ENCODE measurements at regions not wholly inside any gene's neighbourhood (a gene's known extent, or its start where the extent isn't known, plus 50 kb on each side); places are given as distances from the start of the nearest gene placed in this dataset.

DNA sequence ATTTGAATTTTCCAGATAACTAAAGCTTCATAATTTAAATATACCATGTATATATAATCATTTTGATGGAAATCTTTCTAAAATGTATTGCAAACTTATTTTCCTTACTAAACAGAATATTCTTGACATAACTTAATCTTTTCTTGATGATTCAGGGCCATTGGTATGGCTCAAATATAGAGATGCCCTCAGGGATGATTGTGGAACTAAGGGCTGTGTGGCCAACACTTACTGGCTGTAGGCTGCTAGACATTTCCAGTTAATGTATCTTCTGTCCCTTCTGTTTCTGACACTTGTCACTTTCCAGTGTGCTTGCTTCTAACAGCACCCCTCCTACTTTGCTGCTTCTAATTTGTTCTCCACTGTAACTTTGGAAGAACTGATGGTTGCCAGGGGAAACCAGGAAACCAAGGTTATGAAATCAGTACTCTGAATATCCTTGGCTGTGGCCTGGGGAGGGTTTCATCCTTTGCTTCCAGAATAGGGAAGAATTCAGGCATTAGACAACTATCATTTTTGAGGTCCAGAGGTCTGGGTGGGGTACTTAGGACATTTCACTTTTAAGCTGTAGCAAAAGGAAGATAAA is 697.2 kb downstream of the ETS1 start:
- Histone ChIP-seq H3K27me3 (ENCODE audit: control insufficient read depth, insufficient read depth, low read length) (no peaks in the 10 kb centered on the region), H3K9ac (ENCODE audit: low read depth, low read length) (no peak overlapping the region)

GRCh38 chr11:127888386-127888785 is 699.0 kb downstream of the ETS1 start:
- Histone ChIP-seq H3K9ac (ENCODE audit: low read depth, low read length) (no peak overlapping the region), H3K4me3 (ENCODE audit: low read depth, low read length) (no peak overlapping the region), H3K4me1 (ENCODE audit: control insufficient read depth, insufficient read depth, low read length) (no peaks in the 10 kb centered on the region), H3K36me3 (ENCODE audit: control insufficient read depth, insufficient read depth, low read length) (no peaks in the 10 kb centered on the region), H3K27me3 (ENCODE audit: control insufficient read depth, insufficient read depth, low read length) (no peaks in the 10 kb centered on the region), H3K9me3 (ENCODE audit: control insufficient read depth, insufficient read depth, low read length) (no peaks in the 10 kb centered on the region)

More for the DNA sequence above, 697.2 kb downstream of the ETS1 start:
- H3K36me3 ChIP-seq (ENCODE audit: control insufficient read depth, insufficient read depth, low read length) = no peaks in the 10 kb centered on the region
- no peak overlapping the region for H3K4me3 ChIP-seq (ENCODE audit: low read depth, low read length)
- H3K4me1 ChIP-seq (ENCODE audit: control insufficient read depth, insufficient read depth, low read length) = no peaks in the 10 kb centered on the region
- no peaks in the 10 kb centered on the region for H3K9me3 ChIP-seq (ENCODE audit: control insufficient read depth, insufficient read depth, low read length)

DNA sequence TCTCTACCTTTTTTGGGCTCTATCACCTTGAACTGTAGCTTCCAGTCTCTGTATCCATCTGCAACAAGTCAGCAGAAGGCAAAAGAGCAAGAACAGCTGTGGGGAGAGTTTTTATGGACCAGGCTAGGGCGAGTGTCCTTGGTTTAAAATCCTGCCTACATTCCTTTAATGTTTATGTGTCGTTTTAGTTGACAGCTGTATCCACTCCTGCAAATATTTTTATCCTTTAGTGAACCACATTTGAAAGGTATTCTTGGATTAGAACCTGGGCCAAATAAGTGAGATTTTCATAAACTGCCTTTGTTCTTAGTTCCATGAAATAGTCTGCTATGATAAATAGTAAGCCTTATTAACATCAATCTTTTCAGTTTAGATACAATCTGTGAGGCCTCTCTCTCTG is 712.2 kb downstream of the ETS1 start:
- H3K9me3 ChIP-seq (ENCODE audit: control insufficient read depth, insufficient read depth, low read length) = no peaks in the 10 kb centered on the region
- H3K4me1 ChIP-seq (ENCODE audit: control insufficient read depth, insufficient read depth, low read length) = no peaks in the 10 kb centered on the region
- no peak overlapping the region for H3K4me3 ChIP-seq (ENCODE audit: low read depth, low read length)
- H3K36me3 ChIP-seq (ENCODE audit: control insufficient read depth, insufficient read depth, low read length) = no peaks in the 10 kb centered on the region
- H3K9ac ChIP-seq (ENCODE audit: low read depth, low read length) = no peak overlapping the region
- no peaks in the 10 kb centered on the region for H3K27me3 ChIP-seq (ENCODE audit: control insufficient read depth, insufficient read depth, low read length)

DNA sequence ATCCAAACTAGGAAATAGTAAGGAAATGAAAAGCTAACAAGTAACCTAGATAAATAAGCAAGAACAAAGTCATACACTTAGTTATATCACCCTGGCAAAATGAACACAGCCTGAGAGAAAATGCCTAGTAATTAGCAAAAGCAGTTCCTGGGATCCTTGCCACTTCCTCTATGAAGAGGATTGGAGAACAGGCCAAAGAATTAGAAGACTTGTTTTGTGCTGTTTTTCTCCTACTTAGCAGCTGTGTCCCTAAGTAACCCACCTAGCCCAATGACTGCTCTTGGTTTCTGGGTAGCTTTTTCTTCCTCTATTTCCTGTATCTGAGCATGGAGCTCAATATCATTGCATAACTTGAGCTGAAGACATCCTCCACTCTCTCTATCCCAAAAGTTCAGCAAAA is 713.9 kb downstream of the ETS1 start:
- Histone ChIP-seq H3K9me3 (ENCODE audit: control insufficient read depth, insufficient read depth, low read length) (no peaks in the 10 kb centered on the region), H3K9ac (ENCODE audit: low read depth, low read length) (no peak overlapping the region)

GRCh38 chr11:127866109-127866508 is 721.2 kb downstream of the ETS1 start:
- Histone ChIP-seq H3K4me3 (ENCODE audit: low read depth, low read length) (no peak overlapping the region), H3K27me3 (ENCODE audit: control insufficient read depth, insufficient read depth, low read length) (no peaks in the 10 kb centered on the region)

More for the DNA sequence above, 713.9 kb downstream of the ETS1 start:
- no peaks in the 10 kb centered on the region for H3K27me3 ChIP-seq (ENCODE audit: control insufficient read depth, insufficient read depth, low read length)
- H3K4me1 ChIP-seq (ENCODE audit: control insufficient read depth, insufficient read depth, low read length) = no peaks in the 10 kb centered on the region
- no peaks in the 10 kb centered on the region for H3K36me3 ChIP-seq (ENCODE audit: control insufficient read depth, insufficient read depth, low read length)
- H3K4me3 ChIP-seq (ENCODE audit: low read depth, low read length) = no peak overlapping the region

DNA sequence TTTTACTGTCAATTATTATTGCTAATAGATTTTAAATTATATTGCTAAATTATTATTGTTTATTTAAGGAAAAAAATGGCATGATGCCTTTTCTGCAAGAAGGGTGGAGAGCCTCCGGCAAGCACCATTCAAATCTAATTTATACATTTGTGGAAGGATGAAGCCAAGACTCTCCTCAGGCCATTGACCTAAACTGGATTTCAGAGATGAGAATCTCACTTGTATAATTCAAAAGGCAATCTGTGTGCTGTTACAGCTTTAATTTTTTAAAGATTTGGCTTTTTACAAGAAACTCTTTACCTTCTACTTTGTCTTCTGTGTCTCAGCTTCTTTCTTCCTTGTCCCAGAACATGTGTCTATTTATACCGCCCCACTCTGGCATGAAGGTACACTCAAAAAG is 722.5 kb downstream of the ETS1 start:
- Histone ChIP-seq H3K27me3 (ENCODE audit: control insufficient read depth, insufficient read depth, low read length) (no peaks in the 10 kb centered on the region), H3K36me3 (ENCODE audit: control insufficient read depth, insufficient read depth, low read length) (no peaks in the 10 kb centered on the region), H3K4me3 (ENCODE audit: low read depth, low read length) (no peak overlapping the region), H3K9me3 (ENCODE audit: control insufficient read depth, insufficient read depth, low read length) (no peaks in the 10 kb centered on the region), H3K9ac (ENCODE audit: low read depth, low read length) (no peak overlapping the region), H3K4me1 (ENCODE audit: control insufficient read depth, insufficient read depth, low read length) (no peaks in the 10 kb centered on the region)

More at GRCh38 chr11:127866109-127866508, 721.2 kb downstream of the ETS1 start:
- Histone ChIP-seq H3K36me3 (ENCODE audit: control insufficient read depth, insufficient read depth, low read length) (no peaks in the 10 kb centered on the region), H3K9ac (ENCODE audit: low read depth, low read length) (no peak overlapping the region), H3K4me1 (ENCODE audit: control insufficient read depth, insufficient read depth, low read length) (no peaks in the 10 kb centered on the region), H3K9me3 (ENCODE audit: control insufficient read depth, insufficient read depth, low read length) (no peaks in the 10 kb centered on the region)

DNA sequence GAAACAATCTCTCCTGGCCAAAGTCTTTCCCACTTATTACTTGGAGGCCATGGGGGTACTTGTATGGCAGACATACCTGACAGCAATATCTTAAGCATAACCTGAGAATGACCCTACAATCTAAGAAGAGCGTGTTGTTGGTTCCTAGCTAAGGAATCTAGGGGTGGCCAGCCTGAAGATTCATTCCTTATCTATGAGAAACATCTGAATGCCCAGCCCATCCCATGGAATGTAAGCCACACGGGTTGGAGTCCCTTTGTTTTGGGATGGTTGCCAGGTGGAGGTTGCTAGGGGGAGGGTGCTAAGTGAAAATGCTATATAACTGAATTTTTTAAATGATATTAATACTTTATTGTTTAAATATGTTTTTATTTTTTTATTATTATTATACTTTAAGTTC is 725.0 kb downstream of the ETS1 start:
- Histone ChIP-seq H3K36me3 (ENCODE audit: control insufficient read depth, insufficient read depth, low read length) (no peaks in the 10 kb centered on the region), H3K4me1 (ENCODE audit: control insufficient read depth, insufficient read depth, low read length) (no peaks in the 10 kb centered on the region), H3K9me3 (ENCODE audit: control insufficient read depth, insufficient read depth, low read length) (no peaks in the 10 kb centered on the region), H3K4me3 (ENCODE audit: low read depth, low read length) (no peak overlapping the region), H3K9ac (ENCODE audit: low read depth, low read length) (no peak overlapping the region), H3K27me3 (ENCODE audit: control insufficient read depth, insufficient read depth, low read length) (no peaks in the 10 kb centered on the region)

DNA sequence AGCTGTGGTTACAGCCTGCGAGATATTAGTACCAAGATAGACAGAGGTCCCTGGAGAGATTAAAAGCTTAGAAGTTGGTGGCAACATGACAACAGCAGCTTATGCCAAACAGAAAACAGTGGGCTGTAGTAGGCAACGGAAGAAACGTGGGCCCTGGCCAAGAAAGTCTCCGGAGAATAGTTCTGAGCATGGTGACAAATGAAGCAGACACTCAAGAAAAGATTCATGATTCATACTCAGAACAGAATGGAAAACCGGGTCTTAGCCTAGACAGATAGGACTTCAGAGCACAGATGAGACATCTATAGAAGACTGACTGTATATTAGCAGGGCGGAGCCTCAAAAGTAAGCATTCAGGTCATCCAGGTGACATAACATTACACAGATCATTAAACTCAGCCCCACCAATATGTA is 727.4 kb downstream of the ETS1 start:
- Histone ChIP-seq H3K9ac (ENCODE audit: low read depth, low read length) (no peak overlapping the region), H3K4me1 (ENCODE audit: control insufficient read depth, insufficient read depth, low read length) (no peaks in the 10 kb centered on the region), H3K27me3 (ENCODE audit: control insufficient read depth, insufficient read depth, low read length) (no peaks in the 10 kb centered on the region), H3K36me3 (ENCODE audit: control insufficient read depth, insufficient read depth, low read length) (no peaks in the 10 kb centered on the region), H3K9me3 (ENCODE audit: control insufficient read depth, insufficient read depth, low read length) (no peaks in the 10 kb centered on the region), H3K4me3 (ENCODE audit: low read depth, low read length) (no peak overlapping the region)

- Histone ChIP-seq H3K36me3 (ENCODE audit: control insufficient read depth, insufficient read depth, low read length) (no peaks in the 10 kb centered on the region), H3K9me3 (ENCODE audit: control insufficient read depth, insufficient read depth, low read length) (no peaks in the 10 kb centered on the region), H3K4me1 (ENCODE audit: control insufficient read depth, insufficient read depth, low read length) (no peaks in the 10 kb centered on the region), H3K9ac (ENCODE audit: low read depth, low read length) (no peak overlapping the region), H3K4me3 (ENCODE audit: low read depth, low read length) (no peak overlapping the region), H3K27me3 (ENCODE audit: control insufficient read depth, insufficient read depth, low read length) (no peaks in the 10 kb centered on the region)
Measured at GRCh38 chr11:127844876-127845275, 742.5 kb downstream of the ETS1 start.

DNA sequence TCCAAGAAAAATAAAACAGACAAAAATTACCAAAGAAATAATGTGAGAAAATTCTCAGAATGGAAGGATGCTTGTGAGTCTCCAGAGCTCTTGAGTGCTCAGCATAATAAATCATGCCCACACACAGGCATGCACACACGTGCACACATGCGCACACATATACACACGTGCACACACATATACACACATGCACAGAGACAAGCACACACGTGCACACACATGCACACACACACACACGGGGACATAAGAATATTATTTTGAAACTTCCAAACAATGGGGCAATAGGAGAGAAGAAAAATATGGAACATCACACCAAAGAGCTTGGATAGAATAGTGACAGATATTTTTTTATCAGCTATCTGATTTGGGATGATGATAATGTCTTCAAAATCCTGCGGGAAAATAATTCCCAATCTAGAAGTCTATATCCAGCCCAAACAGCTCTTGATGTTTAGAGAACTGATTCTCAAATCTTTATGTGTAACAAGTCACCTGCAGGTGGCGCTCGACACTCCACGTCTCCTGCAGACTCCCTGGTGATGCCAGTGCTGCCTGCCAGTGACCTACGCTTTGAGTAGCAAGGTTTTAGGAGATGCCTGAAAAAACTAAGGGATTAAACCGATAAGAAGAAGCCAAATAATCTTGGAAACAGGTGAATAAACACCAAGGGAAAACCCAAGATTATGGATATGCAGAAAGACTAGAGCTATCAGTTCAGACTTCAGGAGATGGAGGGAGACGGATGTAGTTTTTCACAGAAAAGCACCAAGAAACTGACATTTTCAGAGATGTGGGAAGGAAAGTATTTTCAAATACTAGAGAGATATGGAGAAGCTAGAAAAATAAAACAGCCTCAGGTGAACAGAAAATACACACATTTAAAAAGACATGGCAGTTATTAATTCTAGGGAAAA is 743.6 kb downstream of the ETS1 start:
- no peaks in the 10 kb centered on the region for H3K4me1 ChIP-seq (ENCODE audit: control insufficient read depth, insufficient read depth, low read length)
- H3K27me3 ChIP-seq (ENCODE audit: control insufficient read depth, insufficient read depth, low read length) = no peaks in the 10 kb centered on the region
- H3K9me3 ChIP-seq (ENCODE audit: control insufficient read depth, insufficient read depth, low read length) = no peaks in the 10 kb centered on the region
- no peaks in the 10 kb centered on the region for H3K36me3 ChIP-seq (ENCODE audit: control insufficient read depth, insufficient read depth, low read length)
- no peak overlapping the region for H3K9ac ChIP-seq (ENCODE audit: low read depth, low read length)
- H3K4me3 ChIP-seq (ENCODE audit: low read depth, low read length) = no peak overlapping the region

DNA sequence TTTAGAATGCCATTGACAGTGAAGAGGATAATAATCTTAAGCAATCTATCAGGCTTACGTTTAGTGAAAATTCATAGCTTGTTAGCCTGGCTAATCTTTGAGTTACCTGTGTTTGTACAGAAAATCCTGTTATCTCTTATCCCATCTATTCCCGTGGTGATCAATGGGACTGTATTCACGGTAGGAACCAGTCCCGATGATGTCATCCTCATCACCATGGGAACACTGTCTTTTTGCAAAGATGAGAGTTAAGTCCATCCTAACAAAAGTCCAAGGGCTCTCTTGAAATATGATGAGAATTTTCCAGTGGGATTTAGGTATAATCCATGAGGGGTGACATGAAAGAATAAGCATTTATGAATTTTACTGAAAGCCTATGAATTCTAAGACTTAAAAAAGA is 762.2 kb downstream of the ETS1 start:
- Histone ChIP-seq H3K27me3 (ENCODE audit: control insufficient read depth, insufficient read depth, low read length) (no peaks in the 10 kb centered on the region), H3K36me3 (ENCODE audit: control insufficient read depth, insufficient read depth, low read length) (no peaks in the 10 kb centered on the region), H3K9me3 (ENCODE audit: control insufficient read depth, insufficient read depth, low read length) (no peaks in the 10 kb centered on the region), H3K4me3 (ENCODE audit: low read depth, low read length) (no peak overlapping the region), H3K9ac (ENCODE audit: low read depth, low read length) (no peak overlapping the region), H3K4me1 (ENCODE audit: control insufficient read depth, insufficient read depth, low read length) (no peaks in the 10 kb centered on the region)

GRCh38 chr11:127818625-127819024 is 768.7 kb downstream of the ETS1 start:
- Histone ChIP-seq H3K4me1 (ENCODE audit: control insufficient read depth, insufficient read depth, low read length) (peaks cover 5% of the 10 kb centered on the region), H3K27me3 (ENCODE audit: control insufficient read depth, insufficient read depth, low read length) (no peaks in the 10 kb centered on the region), H3K36me3 (ENCODE audit: control insufficient read depth, insufficient read depth, low read length) (no peaks in the 10 kb centered on the region), H3K4me3 (ENCODE audit: low read depth, low read length) (no peak overlapping the region), H3K9me3 (ENCODE audit: control insufficient read depth, insufficient read depth, low read length) (no peaks in the 10 kb centered on the region), H3K9ac (ENCODE audit: low read depth, low read length) (no peak overlapping the region)

All from iPS-15b (cell line).